RWPE1 (cell line): ENCODE measurements at regions not wholly inside any gene's neighbourhood (a gene's known extent, or its start where the extent isn't known, plus 50 kb on each side); places are given as distances from the start of the nearest gene placed in this dataset.

Experiments
- CTCF ChIA-PET: fragments of 350-600 bp; sonication (Branson Sonifier 250); formaldehyde crosslinking; extraction: SDS; loops from one replicate; lab custom pipeline; 2021; lab: Yijun Ruan, JAX
- POLR2A ChIA-PET: fragments of 400-600 bp; formaldehyde crosslinking; extraction: SDS; loops from one replicate; lab custom pipeline; 2020; ENCODE audit warnings: antibody characterized with exemption; ENCODE audit not compliant: low non-redundant PET; lab: Yijun Ruan, JAX
- DNase-seq: peaks from one replicate; pipeline ENCODE4 v3.0.0; 2012; ENCODE audit warnings: low spot score
- H3K27ac ChIP-seq: fragments of 450-650 bp; 2 replicates; pipeline ENCODE4 v1.5.1; 2017
- TF ChIP-seq, protein P1 (sequence below): fragments of 450-650 bp; conservative IDR thresholded peaks from 2 replicates; pipeline ENCODE4 v1.5.1; 2017; ENCODE audit warnings: low read depth, mild to moderate bottlenecking

DNA sequence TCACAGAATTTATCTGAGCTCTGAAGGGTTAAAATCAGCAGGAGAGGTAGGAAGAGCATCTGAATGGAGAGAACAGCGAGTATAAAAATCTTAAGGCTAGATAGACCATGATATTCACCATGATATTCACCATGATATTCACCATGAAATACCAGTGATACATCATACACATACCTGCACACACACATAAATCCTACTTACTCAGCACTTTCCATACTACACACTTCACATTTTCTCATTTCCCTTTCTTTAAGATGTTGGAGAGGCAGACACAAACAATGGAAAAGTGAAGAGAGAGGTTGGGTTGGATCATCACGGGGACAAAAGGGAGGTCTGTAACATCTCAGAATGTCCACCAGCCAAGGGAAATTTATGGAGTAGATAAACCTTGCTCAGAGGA lies 66.4 kb upstream of the ATP10B start:
- ChIA-PET POLR2A (no interaction called here), CTCF (interaction anchor here (0.5 kb wide), 1 partner anchor 78 kb away, joined by 4 read pairs; no protein-coding TSS in a partner anchor)
- no peak overlapping the region for H3K27ac ChIP-seq
- TF ChIP-seq, protein P1, sequence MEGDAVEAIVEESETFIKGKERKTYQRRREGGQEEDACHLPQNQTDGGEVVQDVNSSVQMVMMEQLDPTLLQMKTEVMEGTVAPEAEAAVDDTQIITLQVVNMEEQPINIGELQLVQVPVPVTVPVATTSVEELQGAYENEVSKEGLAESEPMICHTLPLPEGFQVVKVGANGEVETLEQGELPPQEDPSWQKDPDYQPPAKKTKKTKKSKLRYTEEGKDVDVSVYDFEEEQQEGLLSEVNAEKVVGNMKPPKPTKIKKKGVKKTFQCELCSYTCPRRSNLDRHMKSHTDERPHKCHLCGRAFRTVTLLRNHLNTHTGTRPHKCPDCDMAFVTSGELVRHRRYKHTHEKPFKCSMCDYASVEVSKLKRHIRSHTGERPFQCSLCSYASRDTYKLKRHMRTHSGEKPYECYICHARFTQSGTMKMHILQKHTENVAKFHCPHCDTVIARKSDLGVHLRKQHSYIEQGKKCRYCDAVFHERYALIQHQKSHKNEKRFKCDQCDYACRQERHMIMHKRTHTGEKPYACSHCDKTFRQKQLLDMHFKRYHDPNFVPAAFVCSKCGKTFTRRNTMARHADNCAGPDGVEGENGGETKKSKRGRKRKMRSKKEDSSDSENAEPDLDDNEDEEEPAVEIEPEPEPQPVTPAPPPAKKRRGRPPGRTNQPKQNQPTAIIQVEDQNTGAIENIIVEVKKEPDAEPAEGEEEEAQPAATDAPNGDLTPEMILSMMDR: no peak
- no peak for DNase-seq

DNA sequence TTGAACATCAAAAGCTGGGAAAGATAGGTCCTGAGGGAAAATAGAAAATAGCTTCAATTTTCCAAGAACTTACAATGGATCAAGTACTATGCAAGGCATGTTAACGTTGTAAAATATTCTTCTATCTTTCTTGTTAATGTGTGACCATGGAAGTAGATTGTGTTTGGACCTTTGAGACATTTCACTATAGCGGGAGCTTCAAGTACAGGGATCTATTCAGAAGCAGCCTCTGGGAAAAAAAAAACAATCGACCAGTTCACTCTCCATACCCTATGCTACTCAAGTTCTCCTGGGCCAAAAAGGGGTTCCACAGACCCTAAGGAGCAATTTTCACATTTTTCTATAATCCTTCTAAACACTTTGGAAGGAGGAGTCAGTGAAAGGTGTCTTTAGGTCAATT lies 54.1 kb upstream of the ATP10B start:
- POLR2A ChIA-PET: no interaction called here
- TF ChIP-seq, protein P1: no peak
- CTCF ChIA-PET: interaction anchor here (0.9 kb wide), 1 partner anchor 16 kb away, joined by 3 read pairs; no protein-coding TSS in a partner anchor
- DNase-seq: no peak
- no peak overlapping the region for H3K27ac ChIP-seq

DNA sequence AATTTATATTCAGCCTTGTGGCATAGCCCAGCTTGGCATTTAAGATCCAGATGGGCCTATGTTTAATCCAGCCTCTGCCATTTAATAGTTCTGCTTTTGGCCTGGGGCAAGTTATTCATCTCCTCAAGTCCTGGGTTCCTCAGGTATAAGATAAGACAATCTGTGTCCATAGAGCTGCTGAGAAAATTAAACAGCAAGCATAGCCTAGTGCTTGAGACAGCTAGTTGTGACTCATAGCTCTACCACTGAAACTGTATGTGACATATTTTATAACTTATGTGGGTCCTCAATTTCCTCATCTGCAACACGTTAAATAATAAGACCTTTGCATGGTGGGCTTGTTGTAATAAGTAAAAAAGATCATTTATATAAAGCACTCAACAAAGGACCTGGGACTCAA lies 53.3 kb upstream of the ATP10B start:
- TF ChIP-seq, protein P1: no peak
- POLR2A ChIA-PET: no interaction called here
- DNase-seq: no peak
- CTCF ChIA-PET: interaction anchor here (0.6 to 0.9 kb wide), 2 partner anchors 15 to 380 kb away, joined by 3 read pairs; no protein-coding TSS in a partner anchor
- no peak overlapping the region for H3K27ac ChIP-seq

DNA sequence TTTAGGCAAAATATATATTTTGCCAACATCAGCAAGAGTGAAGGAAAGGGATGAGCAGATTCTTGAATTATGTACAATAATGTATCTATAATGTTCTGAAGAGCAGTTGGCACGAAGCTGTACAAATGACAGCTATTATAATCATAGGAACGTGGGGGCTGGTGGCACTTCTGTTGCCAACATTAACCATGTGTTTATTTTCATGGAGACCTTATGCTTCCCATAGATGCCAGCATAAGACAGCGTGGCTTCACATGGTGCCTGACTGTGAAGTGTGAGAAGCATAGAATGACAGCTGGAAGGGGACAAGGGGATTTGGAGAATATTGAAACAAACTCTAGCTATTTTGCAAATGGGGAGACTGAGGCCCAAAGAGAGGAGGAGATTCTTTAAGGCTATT lies 52.6 kb upstream of the ATP10B start:
- no peak overlapping the region for H3K27ac ChIP-seq
- CTCF ChIA-PET: interaction anchor here (0.6 kb wide), 1 partner anchor 381 kb away, joined by 3 read pairs; no protein-coding TSS in a partner anchor
- TF ChIP-seq, protein P1: no peak
- POLR2A ChIA-PET: no interaction called here
- DNase-seq: no peak

DNA sequence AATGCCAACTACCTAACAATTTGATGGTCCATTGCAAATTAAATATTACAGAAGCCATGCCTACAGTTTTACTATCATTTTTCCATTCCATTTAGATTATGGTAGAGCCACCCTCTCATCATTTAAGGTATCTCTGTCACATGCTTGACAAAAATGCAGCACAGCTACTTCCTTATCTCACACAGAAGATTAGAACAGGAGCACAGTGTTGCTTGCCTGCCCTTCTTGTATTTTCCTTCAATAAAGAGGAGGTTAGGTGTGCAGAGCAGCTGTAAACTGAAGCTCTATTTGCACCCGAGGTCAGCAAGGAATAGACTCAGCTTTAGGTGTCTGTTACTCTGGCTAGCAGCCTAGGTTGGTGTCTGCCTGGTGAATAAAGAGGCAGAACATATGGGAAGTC lies 51.5 kb upstream of the ATP10B start:
- ChIA-PET POLR2A (interaction anchor here (0.6 kb wide), 1 partner anchor 481 kb away, joined by 3 read pairs; no protein-coding TSS in a partner anchor), CTCF (interaction anchor here (0.9 kb wide), 1 partner anchor 641 kb away, joined by 8 read pairs; no protein-coding TSS in a partner anchor)
- no peak overlapping the region for H3K27ac ChIP-seq
- no peak for DNase-seq
- TF ChIP-seq, protein P1: no peak

DNA sequence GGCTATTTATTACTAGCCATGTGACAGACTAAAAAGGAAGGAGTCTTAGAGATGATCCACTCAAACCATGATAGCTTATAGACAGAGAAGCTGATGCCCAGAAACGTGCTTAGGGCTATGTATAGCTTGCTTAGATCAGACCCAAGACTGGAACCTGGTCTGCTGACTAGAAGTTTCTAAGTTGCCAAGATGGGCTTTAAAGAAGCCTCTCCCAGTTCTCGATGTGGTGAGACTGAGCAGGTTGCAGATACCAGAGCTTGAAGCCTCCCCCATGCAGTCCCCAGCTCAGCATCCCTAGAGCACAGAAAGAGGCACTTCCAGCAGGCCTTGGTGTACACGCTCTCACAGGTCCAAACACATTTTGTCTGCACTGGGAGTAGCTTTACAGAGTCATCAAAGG lies 51.1 kb upstream of the ATP10B start:
- ChIA-PET CTCF (interaction anchor here (0.9 kb wide), 1 partner anchor 641 kb away, joined by 8 read pairs; no protein-coding TSS in a partner anchor), POLR2A (no interaction called here)
- TF ChIP-seq, protein P1: no peak
- DNase-seq: no peak
- no peak overlapping the region for H3K27ac ChIP-seq
